ENCODE measurements at regions not wholly inside any gene's neighbourhood (a gene's known extent, or its start where the extent isn't known, plus 50 kb on each side); places are given as distances from the start of the nearest gene placed in this dataset.
A peak's percentile ranks its signal among the peaks of the same experiment; 100 is the strongest.

DNA sequence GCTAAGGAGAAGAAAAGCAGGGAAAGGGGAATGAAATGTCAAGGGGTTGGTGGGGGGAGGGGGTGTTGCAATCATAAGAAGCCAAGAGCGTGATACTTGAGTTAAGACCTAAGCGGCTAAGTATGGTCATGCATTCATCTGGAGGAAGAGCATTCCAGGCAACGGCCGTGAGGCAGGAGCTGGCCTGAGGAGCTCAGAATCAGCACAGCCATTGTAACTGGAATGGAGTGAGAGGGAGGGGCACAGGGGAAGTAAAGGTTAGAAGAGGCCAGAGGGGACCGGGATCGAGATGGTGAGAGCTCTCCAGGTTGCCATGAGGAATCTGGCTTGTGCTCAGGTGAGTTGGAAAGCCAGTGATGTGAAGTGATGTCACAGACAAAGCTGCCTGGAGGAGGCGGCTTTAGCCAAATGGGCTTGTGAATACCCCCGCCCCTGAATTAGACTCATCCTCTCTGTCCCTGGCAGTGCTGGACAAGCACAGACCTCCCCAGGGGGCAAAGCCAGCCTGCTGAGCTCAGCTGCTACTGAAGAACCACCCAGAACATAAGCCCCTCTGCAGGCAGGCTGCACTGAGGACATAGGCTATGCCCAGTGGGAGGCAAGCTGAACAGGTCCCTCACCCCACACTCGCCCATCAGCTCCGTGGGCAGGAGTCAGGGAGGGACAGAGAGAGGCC, 61.1 kb upstream of the LAPTM5 start:
- TF ChIP-seq POLR2AphosphoS5 (IDR thresholded peaks at IDR 0.05) = peak in 1 of 2 donors; percentile 62
- TF ChIP-seq, protein P1, sequence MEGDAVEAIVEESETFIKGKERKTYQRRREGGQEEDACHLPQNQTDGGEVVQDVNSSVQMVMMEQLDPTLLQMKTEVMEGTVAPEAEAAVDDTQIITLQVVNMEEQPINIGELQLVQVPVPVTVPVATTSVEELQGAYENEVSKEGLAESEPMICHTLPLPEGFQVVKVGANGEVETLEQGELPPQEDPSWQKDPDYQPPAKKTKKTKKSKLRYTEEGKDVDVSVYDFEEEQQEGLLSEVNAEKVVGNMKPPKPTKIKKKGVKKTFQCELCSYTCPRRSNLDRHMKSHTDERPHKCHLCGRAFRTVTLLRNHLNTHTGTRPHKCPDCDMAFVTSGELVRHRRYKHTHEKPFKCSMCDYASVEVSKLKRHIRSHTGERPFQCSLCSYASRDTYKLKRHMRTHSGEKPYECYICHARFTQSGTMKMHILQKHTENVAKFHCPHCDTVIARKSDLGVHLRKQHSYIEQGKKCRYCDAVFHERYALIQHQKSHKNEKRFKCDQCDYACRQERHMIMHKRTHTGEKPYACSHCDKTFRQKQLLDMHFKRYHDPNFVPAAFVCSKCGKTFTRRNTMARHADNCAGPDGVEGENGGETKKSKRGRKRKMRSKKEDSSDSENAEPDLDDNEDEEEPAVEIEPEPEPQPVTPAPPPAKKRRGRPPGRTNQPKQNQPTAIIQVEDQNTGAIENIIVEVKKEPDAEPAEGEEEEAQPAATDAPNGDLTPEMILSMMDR (IDR thresholded peaks at IDR 0.05) = no peak
- no peak for TF ChIP-seq EP300 (IDR thresholded peaks at IDR 0.05)
